MCF 10A (cell line): ENCODE measurements at regions not wholly inside any gene's neighbourhood (a gene's known extent, or its start where the extent isn't known, plus 50 kb on each side); places are given as distances from the start of the nearest gene placed in this dataset.

Source experiments
- BruUV-seq: library from RNA; stranded (reverse); fragments of 400-500 nt; replicated peaks from 2 replicates; lab custom pipeline; 2021; lab: Mats Ljungman, UMichigan
- CTCF ChIA-PET: fragments of 300-600 bp; sonication (Branson Sonifier 250); formaldehyde crosslinking; extraction: SDS; loops from one replicate; lab custom pipeline; 2021; ENCODE audit warnings: antibody characterized with exemption, inconsistent platforms; lab: Yijun Ruan, JAX
- POLR2A ChIA-PET: fragments of 300-600, 350-650 bp; sonication (Branson Sonifier 250); formaldehyde crosslinking; extraction: SDS; loops from one replicate; lab custom pipeline; 2020; ENCODE audit warnings: antibody characterized with exemption, inconsistent platforms; lab: Yijun Ruan, JAX
- DNase-seq: peaks from one replicate; pipeline ENCODE4 v3.0.0-alpha.2; 2018; ENCODE audit not compliant: unreplicated experiment
- H3K27ac Mint-ChIP-seq: one replicate; pipeline ENCODE4 v1.8.0; 2022; ENCODE audit warnings: mild to moderate bottlenecking, low read depth, mixed read lengths; ENCODE audit not compliant: unreplicated experiment
- H3K27me3 Mint-ChIP-seq: one replicate; pipeline ENCODE4 v1.8.0; 2022; ENCODE audit warnings: mixed read lengths; ENCODE audit not compliant: insufficient read depth, unreplicated experiment
- H3K36me3 Mint-ChIP-seq: one replicate; pipeline ENCODE4 v1.8.0; 2022; ENCODE audit warnings: mild to moderate bottlenecking, moderate library complexity, mixed read lengths; ENCODE audit not compliant: insufficient read depth, unreplicated experiment
- H3K4me1 Mint-ChIP-seq: one replicate; pipeline ENCODE4 v1.8.0; 2022; ENCODE audit warnings: mixed read lengths; ENCODE audit not compliant: insufficient read depth, unreplicated experiment
- H3K4me3 Mint-ChIP-seq: one replicate; pipeline ENCODE4 v1.8.0; 2022; ENCODE audit warnings: mild to moderate bottlenecking, moderate library complexity, mixed read lengths; ENCODE audit not compliant: unreplicated experiment
- H3K9me3 Mint-ChIP-seq: one replicate; pipeline ENCODE4 v1.8.0; 2022; ENCODE audit warnings: mixed read lengths; ENCODE audit not compliant: unreplicated experiment
- CTCF ChIP-seq: fragments of 200-600 bp; IDR thresholded peaks from one replicate; pipeline ENCODE4 v1.8.0; 2022; ENCODE audit warnings: antibody characterized with exemption, mild to moderate bottlenecking; ENCODE audit not compliant: unreplicated experiment
- intact Hi-C: fragments of 100-400 bp; cut with micrococcal nuclease; formaldehyde crosslinking; loops from 2 replicates; pipeline ENCODE4 v1.14.1; 2022

GRCh38 chr10:111131168-111131799 lies 54.5 kb downstream of the ADRA2A start:
- Mint-ChIP-seq H3K4me3 (no peak overlapping the region), H3K4me1 (peaks cover 7% of the 10 kb centered on the region), H3K27me3 (peaks cover 19% of the 10 kb centered on the region), H3K36me3 (no peaks in the 10 kb centered on the region), H3K9me3 (peaks cover 8% of the 10 kb centered on the region), H3K27ac (no peak overlapping the region)
- BruUV-seq, result no TSS peak
- ChIA-PET CTCF (interaction anchor here (0.6 to 0.7 kb wide), 3 partner anchors 209 to 1772 kb away, joined by 3 to 5 read pairs (median 3); no protein-coding TSS in a partner anchor), POLR2A (no interaction called here)
- no peak for TF ChIP-seq CTCF
- no peak for DNase-seq
- intact Hi-C loops, result no loop called here

GRCh38 chr10:111137007-111137406 lies 60.2 kb downstream of the ADRA2A start:
- no TSS peak for BruUV-seq
- Mint-ChIP-seq H3K36me3 (no peaks in the 10 kb centered on the region), H3K4me3 (no peak overlapping the region), H3K27ac (no peak overlapping the region), H3K9me3 (peaks cover 8% of the 10 kb centered on the region), H3K4me1 (no peaks in the 10 kb centered on the region), H3K27me3 (peaks cover 54% of the 10 kb centered on the region)
- CTCF ChIA-PET, result no interaction called here
- intact Hi-C loops, result no loop called here
- no peak for TF ChIP-seq CTCF
- POLR2A ChIA-PET, result no interaction called here
- no peak for DNase-seq

- peaks cover 58% of the 10 kb centered on the region for H3K27me3 Mint-ChIP-seq
- ChIA-PET CTCF (interaction anchor here (0.6 kb wide), 1 partner anchor 36 kb away, joined by 3 read pairs; no protein-coding TSS in a partner anchor), POLR2A (no interaction called here)
- intact Hi-C loops, result no loop called here
- peaks cover 8% of the 10 kb centered on the region for H3K9me3 Mint-ChIP-seq
- TF ChIP-seq CTCF, result no peak
- no peak overlapping the region for H3K27ac Mint-ChIP-seq
- no TSS peak for BruUV-seq
- H3K4me3 Mint-ChIP-seq, result no peak overlapping the region
- H3K4me1 Mint-ChIP-seq, result no peaks in the 10 kb centered on the region
- no peak for DNase-seq
- no peaks in the 10 kb centered on the region for H3K36me3 Mint-ChIP-seq
These were observed 60.8 kb downstream of the ADRA2A start for GRCh38 chr10:111137587-111137986.

GRCh38 chr10:111138544-111138943 lies 61.7 kb downstream of the ADRA2A start:
- no peak overlapping the region for H3K4me3 Mint-ChIP-seq
- H3K27ac Mint-ChIP-seq, result no peak overlapping the region
- H3K36me3 Mint-ChIP-seq, result no peaks in the 10 kb centered on the region
- ChIA-PET POLR2A (no interaction called here), CTCF (no interaction called here)
- no TSS peak for BruUV-seq
- no peak for TF ChIP-seq CTCF
- H3K4me1 Mint-ChIP-seq, result no peaks in the 10 kb centered on the region
- H3K9me3 Mint-ChIP-seq, result peaks cover 8% of the 10 kb centered on the region
- peaks cover 66% of the 10 kb centered on the region for H3K27me3 Mint-ChIP-seq
- intact Hi-C loops, result no loop called here
- DNase-seq, result no peak
